ENCODE measurements at regions not wholly inside any gene's neighbourhood (a gene's known extent, or its start where the extent isn't known, plus 50 kb on each side); places are given as distances from the start of the nearest gene placed in this dataset.
"Not testable (repeated sequence)": the region's sequence is repeated elsewhere in the genome, so short reads cannot be mapped to it uniquely, and the experiment has no call there.

DNA sequence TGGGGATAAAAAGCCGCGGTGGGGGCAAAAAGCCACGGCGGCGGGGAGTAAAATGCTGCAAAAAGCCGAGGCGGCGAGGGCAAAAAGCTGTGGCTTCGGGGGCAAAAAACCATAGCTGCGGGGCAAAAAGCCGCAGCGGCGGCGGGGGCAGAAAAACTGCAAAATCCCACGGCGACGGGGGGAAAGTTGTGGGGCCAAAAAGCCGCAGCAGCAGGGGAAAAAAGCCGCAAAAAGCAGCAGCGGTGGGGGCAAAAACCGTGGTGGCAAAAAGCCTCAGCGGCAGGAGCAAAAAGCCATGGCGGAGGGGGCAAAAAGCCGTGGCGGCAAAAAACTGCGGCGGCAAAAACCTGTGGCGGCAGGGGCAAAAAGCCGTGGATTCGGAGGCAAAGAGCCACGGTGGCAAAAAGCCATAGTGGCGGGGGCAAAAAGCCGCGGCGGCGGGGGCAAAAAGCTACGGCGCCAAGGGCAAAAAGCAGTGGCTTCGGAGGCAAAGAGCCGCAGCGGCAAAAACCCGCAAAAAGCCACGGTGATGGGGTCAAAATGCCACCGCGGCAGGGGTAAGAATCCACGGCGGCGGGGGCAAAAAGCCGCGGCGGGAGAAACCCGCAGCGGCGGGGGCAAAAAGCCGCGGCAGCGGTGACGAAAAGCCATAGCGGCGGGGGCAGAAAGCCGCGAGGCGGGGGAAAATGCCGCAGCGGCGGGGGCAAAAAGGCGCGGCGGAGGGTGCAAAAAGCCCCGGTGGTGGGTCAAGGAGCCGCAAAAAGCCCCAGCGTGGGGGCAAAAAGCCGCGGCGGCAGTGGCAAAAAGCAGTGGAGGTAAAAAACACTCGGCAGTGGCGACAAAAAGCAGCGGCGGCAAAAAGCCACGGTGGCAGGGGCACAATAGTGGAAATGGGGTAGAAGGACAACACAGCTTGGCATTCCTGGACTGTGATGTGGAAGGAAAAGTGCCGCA is 192.8 kb downstream of the SHCBP1 start:
- Histone ChIP-seq H3K27ac (no peak overlapping the region), H3K9me3 (no peaks in the 10 kb centered on the region), H3K4me1 (no peaks in the 10 kb centered on the region), H3K36me3 (no peaks in the 10 kb centered on the region), H3K4me3 (peak overlapping the region in 1 of 4 donors; percentile 20), H3K27me3 (no peaks in the 10 kb centered on the region)
- FAIRE-seq = no peak
- 27 to 28% methylated on average over 79 to 81 of the region's 81 CpGs for WGBS, 2 donors
- intact Hi-C loops (cut with DNase I) = no loop called here
- ATAC-seq = no peak
- peak in 1 of 6 donors; percentile 44 for DNase-seq
- TF ChIP-seq, protein P1, sequence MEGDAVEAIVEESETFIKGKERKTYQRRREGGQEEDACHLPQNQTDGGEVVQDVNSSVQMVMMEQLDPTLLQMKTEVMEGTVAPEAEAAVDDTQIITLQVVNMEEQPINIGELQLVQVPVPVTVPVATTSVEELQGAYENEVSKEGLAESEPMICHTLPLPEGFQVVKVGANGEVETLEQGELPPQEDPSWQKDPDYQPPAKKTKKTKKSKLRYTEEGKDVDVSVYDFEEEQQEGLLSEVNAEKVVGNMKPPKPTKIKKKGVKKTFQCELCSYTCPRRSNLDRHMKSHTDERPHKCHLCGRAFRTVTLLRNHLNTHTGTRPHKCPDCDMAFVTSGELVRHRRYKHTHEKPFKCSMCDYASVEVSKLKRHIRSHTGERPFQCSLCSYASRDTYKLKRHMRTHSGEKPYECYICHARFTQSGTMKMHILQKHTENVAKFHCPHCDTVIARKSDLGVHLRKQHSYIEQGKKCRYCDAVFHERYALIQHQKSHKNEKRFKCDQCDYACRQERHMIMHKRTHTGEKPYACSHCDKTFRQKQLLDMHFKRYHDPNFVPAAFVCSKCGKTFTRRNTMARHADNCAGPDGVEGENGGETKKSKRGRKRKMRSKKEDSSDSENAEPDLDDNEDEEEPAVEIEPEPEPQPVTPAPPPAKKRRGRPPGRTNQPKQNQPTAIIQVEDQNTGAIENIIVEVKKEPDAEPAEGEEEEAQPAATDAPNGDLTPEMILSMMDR (IDR thresholded peaks at IDR 0.05) = no peak

DNA sequence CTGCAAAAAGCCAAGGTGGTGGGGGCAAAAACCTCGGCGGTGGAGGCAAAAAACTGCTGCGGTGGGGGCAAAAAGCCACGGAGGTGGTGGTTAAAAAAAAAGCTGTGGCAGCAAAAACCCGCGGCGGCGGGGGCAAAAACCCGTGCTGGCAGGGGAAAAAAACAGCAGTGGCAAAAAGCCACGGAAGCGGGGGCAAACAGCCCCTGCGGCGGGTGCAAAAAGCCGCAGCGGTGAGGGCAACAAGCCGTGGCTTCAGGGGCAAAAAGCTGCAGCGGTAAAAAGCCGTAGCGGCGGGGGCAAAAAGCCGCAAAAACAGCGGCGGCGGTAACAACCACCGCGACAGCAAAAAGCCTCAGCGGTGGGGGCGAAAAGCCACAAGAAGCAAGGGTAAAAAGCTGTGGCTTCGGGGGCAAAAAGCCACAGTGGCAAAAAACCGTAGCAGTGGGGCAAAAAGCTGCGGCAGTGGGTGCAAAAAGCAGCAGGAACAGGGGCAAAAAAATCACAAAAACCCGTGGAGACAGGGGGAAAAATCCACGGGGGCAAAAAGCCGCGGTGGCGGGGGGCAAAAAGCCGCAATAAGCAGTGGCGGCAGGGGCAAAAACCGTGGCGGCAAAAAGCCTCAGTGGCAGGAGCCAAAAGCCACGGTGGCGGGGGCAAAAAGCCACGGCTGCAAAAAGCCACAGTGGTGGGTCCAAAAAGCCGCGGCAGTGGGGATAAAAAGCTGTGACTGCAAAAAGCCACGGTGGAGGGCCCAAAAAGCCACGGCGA is 193.7 kb downstream of the SHCBP1 start:
- DNase-seq (no peak), ATAC-seq (no peak), FAIRE-seq (no peak)
- H3K27ac ChIP-seq = no peak overlapping the region
- WGBS, 2 donors = 36 to 37% methylated on average over 48 of the region's 48 CpGs
- no peaks in the 10 kb centered on the region for H3K9me3 ChIP-seq
- no peaks in the 10 kb centered on the region for H3K27me3 ChIP-seq
- TF ChIP-seq, protein P1 (IDR thresholded peaks at IDR 0.05) = no peak
- H3K36me3 ChIP-seq = no peaks in the 10 kb centered on the region
- peak overlapping the region in 1 of 4 donors; percentile 20 for H3K4me3 ChIP-seq
- H3K4me1 ChIP-seq = no peaks in the 10 kb centered on the region
- intact Hi-C loops (cut with DNase I) = no loop called here

DNA sequence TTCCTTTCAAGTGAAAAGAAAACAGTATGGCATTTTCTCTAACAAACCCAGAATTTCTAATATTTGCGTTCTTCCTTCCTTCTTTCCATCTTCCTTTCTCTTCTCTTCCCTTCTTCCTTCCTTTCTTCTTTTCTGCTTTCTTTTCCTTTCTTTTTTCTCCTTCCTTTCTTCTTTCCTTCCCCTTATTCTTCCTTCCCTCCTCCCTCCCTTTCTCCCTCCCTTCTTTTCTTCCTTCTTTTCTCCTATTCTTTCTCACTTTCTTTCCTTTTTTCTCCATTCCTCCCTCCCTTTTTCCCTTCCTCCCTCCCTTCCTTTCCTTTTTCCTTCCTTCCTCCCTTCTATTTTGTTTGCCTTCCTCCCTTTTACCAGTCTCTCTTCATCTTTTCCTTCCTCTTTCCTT is 194.8 kb downstream of the SHCBP1 start:
- no peak for ATAC-seq
- no peak for FAIRE-seq
- no peak for DNase-seq
- intact Hi-C loops (cut with DNase I) = no loop called here
- H3K4me1 ChIP-seq = no peaks in the 10 kb centered on the region
- TF ChIP-seq, protein P1 (IDR thresholded peaks at IDR 0.05) = no peak
- H3K27ac ChIP-seq = no peak overlapping the region
- H3K36me3 ChIP-seq = no peaks in the 10 kb centered on the region
- H3K27me3 ChIP-seq = no peaks in the 10 kb centered on the region
- 52 to 69% methylated on average over 1 of the region's 1 CpG for WGBS, 2 donors
- H3K9me3 ChIP-seq = no peaks in the 10 kb centered on the region
- H3K4me3 ChIP-seq = no peak overlapping the region

DNA sequence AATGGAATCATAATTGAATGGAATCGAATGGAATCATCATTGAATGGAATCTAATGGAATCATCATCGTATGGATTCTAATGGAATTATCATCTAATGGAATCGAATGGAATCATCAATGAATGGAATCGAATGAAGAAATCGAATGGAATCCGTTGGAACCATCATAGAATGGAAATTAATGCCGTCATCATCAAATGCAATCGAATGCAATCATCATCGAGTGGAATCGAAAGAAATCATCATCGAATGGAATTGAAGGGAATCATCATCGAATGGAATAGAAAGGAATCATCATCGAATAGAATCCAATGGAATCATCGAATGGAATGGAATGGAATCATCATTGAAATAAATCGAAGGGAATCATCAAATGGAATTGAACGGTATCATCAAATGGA is 217.2 kb downstream of the SHCBP1 start:
- H3K4me1 ChIP-seq = no peaks in the 10 kb centered on the region
- no peaks in the 10 kb centered on the region for H3K36me3 ChIP-seq
- TF ChIP-seq, protein P1 (IDR thresholded peaks at IDR 0.05) = no peak
- no peak for DNase-seq
- H3K9me3 ChIP-seq = peaks cover 0 to 4% (median 0%) of the 10 kb centered on the region in 4 donors
- no peak overlapping the region for H3K27ac ChIP-seq
- no peak for FAIRE-seq
- H3K4me3 ChIP-seq = no peak overlapping the region
- intact Hi-C loops (cut with DNase I) = no loop called here
- 62 to 71% methylated on average over 16 of the region's 16 CpGs for WGBS, 2 donors
- no peak for ATAC-seq
- H3K27me3 ChIP-seq = no peaks in the 10 kb centered on the region

DNA sequence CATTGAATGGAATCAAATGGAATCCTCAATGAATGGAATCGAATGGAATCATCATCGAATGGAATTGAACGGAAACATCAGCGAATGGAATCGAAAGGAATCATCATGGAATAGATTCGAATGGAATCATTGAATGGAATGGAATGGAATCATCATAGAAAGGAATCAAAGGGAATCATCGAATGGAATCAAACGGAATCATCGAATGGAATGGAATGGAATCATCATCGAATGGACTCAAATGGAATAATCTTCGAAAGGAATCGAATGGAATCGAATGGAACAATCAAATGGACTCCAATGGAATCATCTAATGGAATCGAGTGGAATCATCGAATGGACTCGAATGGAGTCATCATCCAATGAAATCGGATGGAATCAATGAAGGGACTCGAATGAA is 222.6 kb downstream of the SHCBP1 start:
- DNase-seq; ATAC-seq; intact Hi-C loops (cut with DNase I); H3K4me1 ChIP-seq; H3K9me3 ChIP-seq; H3K27me3 ChIP-seq; H3K36me3 ChIP-seq; FAIRE-seq; H3K4me3 ChIP-seq; H3K27ac ChIP-seq: not testable (repeated sequence)
- WGBS, 2 donors = 52 to 60% methylated on average over 16 of the region's 18 CpGs

DNA sequence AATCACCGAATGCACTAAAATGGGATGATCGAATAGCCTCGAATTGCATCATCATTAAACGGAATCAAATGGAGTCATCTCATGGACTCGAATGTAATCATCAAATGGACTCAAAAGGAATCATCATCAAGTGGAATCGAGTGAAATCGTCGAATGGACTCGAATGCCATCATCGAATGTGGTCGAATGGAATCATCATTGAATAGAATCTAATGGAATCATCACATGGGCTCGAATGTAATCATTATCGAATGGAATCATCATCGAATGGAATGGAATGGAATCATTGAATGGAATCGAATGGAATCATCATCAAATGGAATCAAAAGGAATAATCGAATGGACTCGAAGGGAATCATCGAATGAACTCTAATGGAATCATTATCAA is 224.3 kb downstream of the SHCBP1 start:
- H3K4me1 ChIP-seq; H3K36me3 ChIP-seq; ATAC-seq; H3K27ac ChIP-seq; FAIRE-seq; H3K9me3 ChIP-seq; H3K27me3 ChIP-seq; H3K4me3 ChIP-seq; DNase-seq; intact Hi-C loops (cut with DNase I): not testable (repeated sequence)
- WGBS, 2 donors = 52 to 65% methylated on average over 15 of the region's 18 CpGs

DNA sequence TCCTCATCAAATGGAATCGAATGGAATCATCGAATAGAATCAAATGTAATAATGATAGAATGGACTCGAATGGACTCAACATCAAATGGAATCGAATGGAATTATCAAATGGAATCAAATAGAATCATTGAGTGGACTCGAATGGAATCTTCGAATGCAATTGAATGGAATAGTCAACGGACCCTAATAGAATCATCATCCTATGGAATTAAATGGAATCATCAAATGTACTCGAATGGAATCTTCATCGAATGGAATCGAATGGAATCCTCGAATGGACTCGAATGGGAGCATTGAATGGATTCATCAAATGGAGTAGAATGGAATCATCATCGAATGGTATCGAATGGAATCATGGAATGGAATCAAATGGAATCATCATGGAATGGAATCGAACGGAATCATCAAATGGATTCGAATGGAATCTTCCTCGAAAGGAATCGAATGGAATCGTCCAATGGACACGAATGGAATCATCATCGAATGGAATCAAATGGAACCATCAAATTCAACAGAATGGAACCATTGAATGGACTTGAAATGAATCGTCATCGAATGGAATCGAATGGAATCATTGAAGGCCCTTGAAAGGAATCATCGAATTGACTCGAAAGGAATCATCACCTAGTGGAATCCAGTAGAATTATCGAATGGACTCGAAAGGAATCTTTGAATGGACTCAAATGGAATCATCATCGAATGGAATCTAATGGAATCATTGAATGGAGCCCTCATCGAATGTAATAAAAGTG is 224.9 kb downstream of the SHCBP1 start:
- H3K9me3 ChIP-seq; FAIRE-seq; intact Hi-C loops (cut with DNase I); H3K36me3 ChIP-seq; H3K4me1 ChIP-seq; H3K27ac ChIP-seq; H3K4me3 ChIP-seq; H3K27me3 ChIP-seq; DNase-seq; ATAC-seq: not testable (repeated sequence)
- WGBS, 2 donors = 53 to 59% methylated on average over 31 of the region's 31 CpGs
